Tibial nerve (tissue), 4 donors: ENCODE measurements at regions not wholly inside any gene's neighbourhood (a gene's known extent, or its start where the extent isn't known, plus 50 kb on each side); places are given as distances from the start of the nearest gene placed in this dataset.
"Not testable (repeated sequence)": the region's sequence is repeated elsewhere in the genome, so short reads cannot be mapped to it uniquely, and the experiment has no call there.

Source experiments
- DNase-seq, 2 donors: peaks; one replicate each; pipeline ENCODE4 v3.0.0-alpha.2; 2019; ENCODE audit warnings: low spot score in 2 of 2
- H3K27ac ChIP-seq, 4 donors: fragments of 200-600 bp; sonication (generic) in 3 of 4; one replicate each; pipeline ENCODE4 v1.5.1; 2017 to 2019; ENCODE audit warnings: mild to moderate bottlenecking in 1 of 4
- H3K27me3 ChIP-seq, 2 donors: fragments of 200-600 bp; sonication (generic) in 1 of 2; one replicate each; pipeline versions ENCODE4 v1.5.1 to v1.6.0; 2017 to 2019
- H3K36me3 ChIP-seq, 3 donors: fragments of 200-600 bp; sonication (generic); one replicate each; pipeline ENCODE4 v1.5.1; 2018 to 2019
- H3K4me1 ChIP-seq, 4 donors: fragments of 200-600 bp; sonication (generic) in 3 of 4; one replicate each; pipeline ENCODE4 v1.5.1; 2017 to 2019
- H3K4me3 ChIP-seq, 4 donors: fragments of 200-600 bp; sonication (generic) in 3 of 4; one replicate each; pipeline ENCODE4 v1.5.1; 2017 to 2019; ENCODE audit warnings: mild to moderate bottlenecking in 1 of 4, moderate library complexity in 1 of 4
- H3K9me3 ChIP-seq, 4 donors: fragments of 200-600 bp; sonication (generic) in 3 of 4; one replicate each; pipeline ENCODE4 v1.5.1; 2017 to 2019
- EP300 ChIP-seq, 2 donors: sonication (generic); formaldehyde crosslinking; IDR thresholded peaks; one replicate each; pipeline ENCODE4 v1.6.1; 2017; ENCODE audit warnings: antibody characterized with exemption in 2 of 2, mild to moderate bottlenecking in 1 of 2
- POLR2A ChIP-seq, 2 donors: fragments of 450-650 bp; IDR thresholded peaks; one replicate each; pipeline ENCODE4 v1.6.1; 2017; ENCODE audit warnings: antibody characterized with exemption in 2 of 2, mild to moderate bottlenecking in 2 of 2, moderate library complexity in 2 of 2
- WGBS, 2 donors: methylation state at CpG; one replicate each; pipeline ENCODE4 v1.1.5; 2018; 5-methylcytosine and 5-hydroxymethylcytosine counted together
- TF ChIP-seq, protein P1 (sequence below), 5 experiments: fragments of 200-600 bp in 3 of 5; fragments of 450-650 bp in 2 of 5; sonication (generic) in 3 of 5; IDR thresholded peaks; one replicate each; pipeline ENCODE4 v1.5.1; 2016 to 2019; ENCODE audit warnings: antibody characterized with exemption in 5 of 5, mild to moderate bottlenecking in 3 of 5, moderate library complexity in 2 of 5

DNA sequence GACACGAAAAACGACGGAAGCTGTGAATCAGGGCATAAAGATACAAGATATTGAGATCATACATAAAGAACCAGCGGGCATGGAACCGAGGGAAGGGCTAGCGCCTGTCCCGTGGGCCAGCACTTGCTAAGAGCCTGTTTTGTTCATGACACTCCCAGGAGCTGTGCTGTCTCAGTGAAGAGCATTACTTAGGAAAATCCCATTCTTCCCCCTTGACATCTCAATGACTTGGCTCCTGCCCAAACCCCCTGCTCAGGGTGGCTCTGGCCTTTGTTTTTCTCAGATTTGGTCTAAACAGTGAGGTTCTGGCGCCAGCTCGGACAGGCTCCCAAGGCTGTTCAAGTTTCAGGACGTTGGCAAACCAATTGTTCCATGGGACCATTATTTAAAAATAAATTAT is 79.1 kb upstream of the SEC14L1 start:
- TF ChIP-seq EP300 (IDR thresholded peaks at IDR 0.05) (no peak), POLR2A (IDR thresholded peaks at IDR 0.05) (no peak)
- TF ChIP-seq, protein P1, sequence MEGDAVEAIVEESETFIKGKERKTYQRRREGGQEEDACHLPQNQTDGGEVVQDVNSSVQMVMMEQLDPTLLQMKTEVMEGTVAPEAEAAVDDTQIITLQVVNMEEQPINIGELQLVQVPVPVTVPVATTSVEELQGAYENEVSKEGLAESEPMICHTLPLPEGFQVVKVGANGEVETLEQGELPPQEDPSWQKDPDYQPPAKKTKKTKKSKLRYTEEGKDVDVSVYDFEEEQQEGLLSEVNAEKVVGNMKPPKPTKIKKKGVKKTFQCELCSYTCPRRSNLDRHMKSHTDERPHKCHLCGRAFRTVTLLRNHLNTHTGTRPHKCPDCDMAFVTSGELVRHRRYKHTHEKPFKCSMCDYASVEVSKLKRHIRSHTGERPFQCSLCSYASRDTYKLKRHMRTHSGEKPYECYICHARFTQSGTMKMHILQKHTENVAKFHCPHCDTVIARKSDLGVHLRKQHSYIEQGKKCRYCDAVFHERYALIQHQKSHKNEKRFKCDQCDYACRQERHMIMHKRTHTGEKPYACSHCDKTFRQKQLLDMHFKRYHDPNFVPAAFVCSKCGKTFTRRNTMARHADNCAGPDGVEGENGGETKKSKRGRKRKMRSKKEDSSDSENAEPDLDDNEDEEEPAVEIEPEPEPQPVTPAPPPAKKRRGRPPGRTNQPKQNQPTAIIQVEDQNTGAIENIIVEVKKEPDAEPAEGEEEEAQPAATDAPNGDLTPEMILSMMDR (IDR thresholded peaks at IDR 0.05), result no peak
- H3K9me3 ChIP-seq, result no peaks in the 10 kb centered on the region
- H3K36me3 ChIP-seq, result no peaks in the 10 kb centered on the region
- WGBS, 2 donors, result 63 to 64% methylated on average over 10 of the region's 10 CpGs
- H3K27ac ChIP-seq, result no peak overlapping the region
- H3K4me1 ChIP-seq, result peaks cover 0 to 4% (median 0%) of the 10 kb centered on the region in 4 donors
- peaks cover 0 to 7% of the 10 kb centered on the region in 2 donors for H3K27me3 ChIP-seq
- no peak for DNase-seq
- no peak overlapping the region for H3K4me3 ChIP-seq

DNA sequence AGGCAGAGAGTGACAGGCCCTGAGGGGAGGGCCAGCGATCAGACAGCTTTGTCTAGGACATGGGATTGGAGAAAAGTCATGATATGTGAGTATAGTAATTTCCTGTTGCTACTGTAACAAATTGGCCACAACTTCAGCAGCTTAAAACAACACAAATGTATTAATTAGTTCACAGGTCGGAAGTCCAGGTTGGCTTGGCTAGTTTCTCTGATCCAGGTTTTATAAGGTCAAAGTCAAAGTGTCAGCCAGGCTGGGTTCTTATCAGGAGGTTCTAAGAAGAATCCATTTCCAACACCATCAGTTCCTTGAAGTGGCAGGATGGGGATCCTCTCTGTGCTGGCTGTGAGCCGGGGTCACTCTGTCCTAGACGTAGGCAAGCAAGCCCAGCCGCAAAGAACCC is 76.2 kb upstream of the SEC14L1 start:
- Histone ChIP-seq H3K27me3 (peaks cover 0 to 27% of the 10 kb centered on the region in 2 donors), H3K27ac (no peak overlapping the region), H3K4me1 (peaks cover 0 to 5% (median 0%) of the 10 kb centered on the region in 4 donors), H3K9me3 (no peaks in the 10 kb centered on the region), H3K4me3 (no peak overlapping the region), H3K36me3 (no peaks in the 10 kb centered on the region)
- no peak for DNase-seq
- 83 to 91% methylated on average over 5 of the region's 5 CpGs for WGBS, 2 donors
- TF ChIP-seq EP300 (IDR thresholded peaks at IDR 0.05) (no peak), POLR2A (IDR thresholded peaks at IDR 0.05) (no peak)
- TF ChIP-seq, protein P1 (IDR thresholded peaks at IDR 0.05), result no peak

DNA sequence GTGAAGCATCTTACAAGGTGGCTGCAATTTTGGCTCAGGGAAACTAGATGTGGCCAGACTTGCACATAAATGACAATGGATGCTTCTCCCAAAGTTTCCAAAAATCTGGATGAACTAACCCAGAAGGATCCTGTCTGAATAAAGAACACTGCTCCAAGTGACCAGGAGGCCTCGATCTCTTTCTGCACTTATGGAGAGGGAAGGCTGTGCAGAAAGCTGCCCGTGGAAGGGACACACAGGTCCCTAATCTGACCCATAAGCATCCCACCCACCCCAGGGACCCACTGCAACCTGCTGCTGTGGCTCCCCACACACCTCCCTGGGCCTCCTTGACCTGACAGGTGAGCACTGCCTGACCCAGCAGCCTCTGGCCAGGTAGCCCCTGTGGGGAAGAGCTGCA is 74.6 kb upstream of the SEC14L1 start:
- Histone ChIP-seq H3K4me1 (peaks cover 0 to 5% (median 0%) of the 10 kb centered on the region in 4 donors), H3K27me3 (peaks cover 0 to 23% of the 10 kb centered on the region in 2 donors), H3K27ac (no peak overlapping the region), H3K4me3 (no peak overlapping the region), H3K36me3 (no peaks in the 10 kb centered on the region), H3K9me3 (no peaks in the 10 kb centered on the region)
- no peak for DNase-seq
- 76 to 85% methylated on average over 2 of the region's 2 CpGs for whole genome bisulfite sequencing, 2 donors
- TF ChIP-seq POLR2A (IDR thresholded peaks at IDR 0.05) (no peak), EP300 (IDR thresholded peaks at IDR 0.05) (no peak)
- TF ChIP-seq, protein P1 (IDR thresholded peaks at IDR 0.05), result no peak

DNA sequence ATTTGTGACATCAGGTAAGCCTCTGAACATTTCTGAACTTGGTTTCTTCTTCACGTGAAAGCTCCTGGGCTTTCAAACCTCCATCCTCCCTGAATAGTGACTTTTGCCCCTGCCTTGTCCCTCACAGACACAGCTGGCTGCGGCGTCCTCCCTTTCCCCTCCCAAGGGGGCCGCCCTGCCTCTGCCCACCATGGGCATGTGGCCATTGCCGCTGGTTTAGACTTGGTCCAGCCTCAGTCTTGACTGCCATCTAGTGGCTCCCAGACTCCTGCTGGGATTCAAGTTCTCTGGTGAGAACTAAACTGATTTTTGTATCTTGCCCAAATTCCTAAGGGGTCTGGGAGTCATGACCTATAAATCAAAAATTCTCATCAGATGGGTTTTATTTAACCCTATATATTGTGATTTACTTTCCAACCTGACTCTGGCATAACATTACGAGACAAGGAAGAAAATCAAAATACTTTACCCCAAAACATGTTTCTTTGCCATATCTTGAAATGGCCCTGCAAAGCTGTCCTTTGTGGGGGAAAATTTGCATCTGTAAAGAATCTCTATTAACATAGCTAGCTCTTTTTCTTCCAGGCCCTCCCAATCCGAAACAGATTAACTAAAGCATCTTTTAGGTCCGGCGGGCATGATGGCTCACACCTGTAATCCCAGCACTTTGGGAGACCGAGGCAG is 73.9 kb upstream of the SEC14L1 start:
- H3K27ac ChIP-seq, H3K9me3 ChIP-seq, H3K4me1 ChIP-seq, H3K36me3 ChIP-seq, H3K4me3 ChIP-seq: not testable (repeated sequence)
- peaks cover 0 to 23% of the 10 kb centered on the region in 2 donors for H3K27me3 ChIP-seq
- peak in 1 of 2 donors; percentile 59 for DNase-seq
- TF ChIP-seq, protein P1 (IDR thresholded peaks at IDR 0.05), result peak; percentile 59 to 80 (median 79)
- WGBS, 2 donors, result 32% methylated on average over 10 of the region's 10 CpGs

DNA sequence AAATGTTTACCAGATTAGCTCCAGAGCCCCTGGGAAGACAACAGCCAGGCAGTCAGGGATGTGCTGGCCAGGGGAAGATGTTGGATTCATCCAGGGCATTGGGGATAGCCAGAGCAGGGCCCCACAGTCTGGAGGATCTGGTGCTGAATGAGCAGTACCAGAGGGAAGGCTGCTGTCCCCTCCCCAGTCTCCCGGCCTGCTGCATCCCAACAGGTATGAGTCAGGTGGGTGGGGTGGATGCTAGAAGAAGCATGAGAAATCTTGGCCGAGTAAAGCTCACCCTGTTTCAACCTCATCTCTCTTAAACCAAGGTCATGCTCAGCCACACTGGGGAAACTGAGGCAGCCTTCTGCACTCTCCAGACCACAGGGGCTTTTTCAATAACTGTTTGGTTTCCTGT is 71.9 kb upstream of the SEC14L1 start:
- Histone ChIP-seq H3K9me3 (no peaks in the 10 kb centered on the region), H3K27me3 (peaks cover 0 to 38% of the 10 kb centered on the region in 2 donors), H3K36me3 (no peaks in the 10 kb centered on the region), H3K27ac (no peak overlapping the region), H3K4me1 (peaks cover 0 to 5% (median 0%) of the 10 kb centered on the region in 4 donors), H3K4me3 (no peak overlapping the region)
- 60 to 73% methylated on average over 2 of the region's 2 CpGs for WGBS, 2 donors
- no peak for DNase-seq
- TF ChIP-seq, protein P1 (IDR thresholded peaks at IDR 0.05), result no peak
- TF ChIP-seq EP300 (IDR thresholded peaks at IDR 0.05) (no peak), POLR2A (IDR thresholded peaks at IDR 0.05) (no peak)
